Myocyte (in vitro differentiated cells): ENCODE measurements at regions not wholly inside any gene's neighbourhood (a gene's known extent, or its start where the extent isn't known, plus 50 kb on each side); places are given as distances from the start of the nearest gene placed in this dataset.

ENCODE experiments used
- DNase-seq: peaks from one replicate; pipeline ENCODE4 v3.0.0-alpha.2; 2012; ENCODE audit warnings: low read depth

DNA sequence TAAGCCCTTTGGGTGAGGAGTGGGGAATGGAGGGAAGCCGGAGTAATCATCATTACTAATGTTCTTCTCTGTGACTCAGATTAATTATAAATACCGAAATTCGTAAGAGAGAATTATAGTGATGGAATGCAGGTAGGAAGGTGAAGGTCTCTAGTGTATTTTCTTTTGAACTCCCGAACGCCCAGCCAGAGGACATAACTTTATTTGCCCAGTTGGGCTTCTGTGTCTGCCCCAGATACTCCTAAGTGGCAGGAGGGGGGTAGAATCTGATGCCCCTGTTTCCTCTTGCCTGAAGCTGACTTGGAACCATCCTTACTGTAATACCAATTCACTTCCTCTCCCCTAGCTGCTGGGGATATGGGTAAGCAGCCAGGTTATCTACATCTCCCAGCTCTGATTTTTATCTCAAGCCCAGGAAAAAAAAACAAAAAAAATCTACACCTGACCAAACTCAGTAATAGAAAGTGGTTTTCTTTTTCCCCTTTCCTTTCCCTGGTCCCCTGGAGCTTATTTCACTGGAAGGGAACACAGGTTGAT lies 84.4 kb upstream of the CISTR start:
- no peak for DNase-seq

DNA sequence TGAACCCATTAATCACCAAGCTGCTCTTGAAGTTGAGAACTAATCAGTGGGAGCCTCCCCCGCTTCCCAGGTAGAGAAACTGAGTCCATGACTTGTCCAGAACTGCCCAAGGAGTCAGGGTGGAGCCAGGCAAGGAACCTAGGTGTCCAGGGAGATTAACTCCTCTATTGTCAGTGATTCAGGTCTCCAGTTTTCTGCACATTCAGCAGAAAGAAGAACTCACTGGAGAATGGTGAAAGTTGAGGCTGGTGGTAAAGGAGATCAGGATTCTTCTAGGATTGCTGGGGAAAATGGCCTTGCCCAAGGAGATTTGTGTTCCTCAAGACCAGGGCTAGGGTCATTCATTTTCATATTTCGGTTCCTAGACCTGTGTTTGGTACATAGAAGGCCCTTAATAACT lies 87.2 kb upstream of the CISTR start:
- DNase-seq, result no peak

DNA sequence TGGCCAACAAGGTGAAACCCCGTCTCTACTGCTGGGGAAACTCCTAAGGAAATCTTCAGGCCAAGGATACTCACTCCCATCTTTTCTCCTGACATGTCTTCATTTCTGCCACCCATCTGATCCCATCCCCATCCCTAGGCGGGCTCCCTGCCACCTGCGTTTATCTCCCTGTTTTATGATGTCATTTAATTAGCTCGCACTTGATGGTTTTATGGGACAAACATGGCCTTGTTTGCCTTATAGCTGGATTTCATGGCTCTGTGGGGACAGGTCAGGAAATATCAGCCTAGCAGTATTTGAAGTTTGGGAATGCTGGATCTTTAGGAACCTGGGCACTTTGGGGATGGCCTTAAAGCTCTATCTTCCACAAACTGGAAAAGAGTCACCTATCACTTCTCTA lies 88.5 kb upstream of the CISTR start:
- no peak for DNase-seq

GRCh38 chr12:53842686-53843085 lies 90.9 kb upstream of the CISTR start:
- DNase-seq, result no peak

DNA sequence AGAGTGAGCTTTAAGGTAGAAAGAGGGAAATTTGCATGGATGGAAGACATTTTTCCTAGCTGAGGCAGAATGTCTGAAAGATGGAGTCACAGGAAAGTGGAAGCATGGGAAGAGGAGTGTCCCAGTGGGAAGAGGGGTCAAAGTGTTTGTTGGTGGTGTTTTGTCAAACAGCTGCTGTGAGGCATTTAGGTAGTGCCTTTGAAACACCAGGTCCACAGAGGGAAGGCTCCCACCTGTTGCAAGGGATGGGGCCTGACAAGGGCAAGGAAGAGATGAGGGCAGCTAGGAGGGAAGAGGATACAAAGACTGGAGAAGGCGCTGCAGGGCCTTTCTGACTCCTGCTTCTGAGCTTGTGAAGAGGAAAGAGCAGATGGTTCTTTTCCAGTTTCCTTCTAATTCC lies 91.8 kb upstream of the CISTR start:
- peak; percentile 18 for DNase-seq

DNA sequence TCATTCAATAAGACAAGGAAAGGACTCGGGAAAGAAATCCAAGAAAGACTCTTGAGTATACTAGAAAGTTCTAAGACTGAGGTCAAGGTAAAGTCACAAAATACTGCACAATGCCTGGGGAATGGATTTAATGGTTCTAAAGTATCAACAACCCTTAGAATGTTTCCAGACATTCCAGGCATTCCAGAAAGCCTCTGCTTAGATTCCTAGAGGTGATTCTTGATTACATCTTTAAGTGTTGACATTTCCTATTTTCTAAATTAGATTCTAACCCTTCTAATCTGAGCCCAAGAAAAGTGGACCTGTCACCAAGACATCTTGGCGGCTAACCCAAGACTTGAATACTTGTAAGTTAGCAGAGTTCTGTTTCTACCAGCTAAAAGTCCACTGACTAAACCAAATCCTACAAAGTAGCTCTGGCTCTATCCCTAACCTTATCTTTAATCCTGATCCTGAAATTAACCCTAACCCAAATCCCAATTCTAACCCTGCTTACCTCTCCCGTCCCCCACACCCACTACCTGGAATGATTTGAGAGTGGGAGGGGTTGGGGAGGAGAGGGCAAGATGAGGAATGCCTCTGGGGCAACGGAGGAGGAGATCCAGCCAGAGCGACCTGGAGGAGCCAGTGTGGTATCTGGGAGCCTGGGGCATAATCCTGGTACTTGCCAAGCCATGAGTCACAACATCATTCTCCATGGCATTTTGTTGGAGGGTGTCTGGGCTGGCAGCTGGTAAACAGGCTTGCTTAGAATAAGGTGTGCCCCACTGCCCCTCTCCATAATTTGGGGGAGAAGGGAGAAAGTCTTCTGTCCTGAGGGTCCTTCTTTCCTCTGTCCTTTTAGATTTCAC lies 93.4 kb upstream of the HOXC13 start:
- DNase-seq, result peak; percentile 70

- no peak for DNase-seq
Observed at GRCh38 chr12:53845932-53846331, 92.7 kb upstream of the HOXC13 start.

- no peak for DNase-seq
Observed at GRCh38 chr12:53849113-53849512, 89.5 kb upstream of the HOXC13 start.

DNA sequence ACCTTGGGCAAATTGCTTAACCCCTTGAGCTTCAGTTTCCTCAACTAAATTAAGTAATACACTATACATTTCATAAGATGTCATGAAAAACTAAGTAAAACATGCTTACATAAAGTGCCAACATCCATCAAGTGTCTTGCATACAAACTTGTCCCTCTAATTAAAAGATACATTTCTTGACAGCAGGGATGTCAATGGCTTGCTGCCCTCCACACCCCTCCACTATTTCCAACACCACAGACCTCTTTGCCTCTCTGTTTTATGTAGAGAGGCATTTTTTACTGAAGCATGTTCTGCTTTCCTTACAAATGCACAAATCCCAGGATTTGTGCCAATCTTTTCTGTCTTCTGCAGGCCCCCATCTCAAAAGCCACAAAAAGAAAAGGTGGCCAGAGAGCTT lies 89.0 kb upstream of the HOXC13 start:
- DNase-seq, result no peak

GRCh38 chr12:53852061-53852460 lies 86.6 kb upstream of the HOXC13 start:
- no peak for DNase-seq

GRCh38 chr12:53852992-53853391 lies 85.6 kb upstream of the HOXC13 start:
- DNase-seq, result no peak

- DNase-seq, result no peak
Observed at GRCh38 chr12:53854701-53855316, 83.8 kb upstream of the HOXC13 start.

DNA sequence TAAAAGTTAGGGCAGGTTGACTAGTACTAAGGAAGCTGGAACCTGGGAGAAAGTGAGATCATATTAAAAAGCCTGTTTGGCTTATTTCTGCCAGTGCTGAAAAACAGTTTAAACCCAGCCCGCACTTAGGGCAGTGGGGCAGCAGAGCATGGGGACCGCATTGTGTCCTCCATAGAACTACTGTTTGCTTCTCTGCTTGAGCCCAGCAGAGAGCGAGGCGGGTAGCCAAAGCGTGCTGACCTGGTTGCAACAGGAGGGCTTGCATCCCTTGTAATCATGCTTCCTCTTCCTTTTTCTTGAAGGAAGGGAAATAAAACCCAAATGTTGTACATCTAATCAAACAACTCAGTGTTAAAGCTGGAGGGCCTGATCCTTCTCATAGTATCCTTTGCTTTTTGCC lies 82.5 kb upstream of the HOXC13 start:
- no peak for DNase-seq

- no peak for DNase-seq
Observed at GRCh38 chr12:53857666-53858065, 81.0 kb upstream of the HOXC13 start.

DNA sequence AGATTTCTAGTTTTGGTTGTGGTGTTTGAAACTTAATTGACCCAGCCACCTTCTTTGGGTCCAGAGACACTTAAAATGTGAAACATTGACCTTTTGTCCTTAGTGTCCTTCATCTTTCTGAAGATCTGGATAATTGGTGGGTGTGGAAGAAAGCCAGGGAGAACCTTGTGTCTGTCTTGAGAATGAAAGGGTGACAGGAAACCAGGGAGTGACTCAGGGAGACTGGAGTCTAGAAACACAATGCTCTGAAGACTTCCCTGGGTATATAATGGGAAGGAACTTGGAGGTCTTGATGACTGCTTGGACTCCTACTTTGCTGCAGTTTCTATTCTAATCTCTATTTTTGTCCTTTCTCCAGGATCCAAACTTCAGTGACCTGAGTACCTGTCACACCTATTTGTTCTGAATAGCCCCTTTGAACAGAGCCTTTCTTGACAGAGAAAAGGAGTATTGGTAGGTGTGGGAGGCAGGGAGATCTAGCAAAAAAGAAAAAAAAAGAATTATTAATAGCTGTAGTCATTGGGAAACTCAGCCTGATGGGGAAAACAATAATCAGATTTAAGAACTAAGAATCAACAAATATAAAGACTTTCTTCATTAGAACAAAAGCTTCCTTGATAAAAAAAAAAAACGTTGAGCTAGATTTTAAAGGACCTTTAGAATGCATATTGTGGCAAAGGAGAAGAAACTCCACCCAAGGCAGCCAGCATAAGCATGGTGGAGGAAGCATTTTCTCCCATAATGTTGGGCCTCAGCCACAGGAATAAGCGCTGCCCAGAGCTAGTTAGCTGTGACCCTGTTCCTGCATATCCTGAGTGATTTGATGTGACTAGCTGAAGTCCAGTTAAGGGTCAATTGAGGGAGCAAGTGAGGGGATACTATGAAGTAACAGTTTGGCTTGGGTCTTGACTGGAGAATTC lies 77.9 kb upstream of the HOXC13 start:
- no peak for DNase-seq

- no peak for DNase-seq
Observed at GRCh38 chr12:53862206-53862605, 76.4 kb upstream of the HOXC13 start.

GRCh38 chr12:53862831-53863230 lies 75.8 kb upstream of the HOXC13 start:
- DNase-seq, result peak; percentile 3

- DNase-seq, result no peak
Observed at GRCh38 chr12:53866727-53867126, 71.9 kb upstream of the HOXC13 start.

DNA sequence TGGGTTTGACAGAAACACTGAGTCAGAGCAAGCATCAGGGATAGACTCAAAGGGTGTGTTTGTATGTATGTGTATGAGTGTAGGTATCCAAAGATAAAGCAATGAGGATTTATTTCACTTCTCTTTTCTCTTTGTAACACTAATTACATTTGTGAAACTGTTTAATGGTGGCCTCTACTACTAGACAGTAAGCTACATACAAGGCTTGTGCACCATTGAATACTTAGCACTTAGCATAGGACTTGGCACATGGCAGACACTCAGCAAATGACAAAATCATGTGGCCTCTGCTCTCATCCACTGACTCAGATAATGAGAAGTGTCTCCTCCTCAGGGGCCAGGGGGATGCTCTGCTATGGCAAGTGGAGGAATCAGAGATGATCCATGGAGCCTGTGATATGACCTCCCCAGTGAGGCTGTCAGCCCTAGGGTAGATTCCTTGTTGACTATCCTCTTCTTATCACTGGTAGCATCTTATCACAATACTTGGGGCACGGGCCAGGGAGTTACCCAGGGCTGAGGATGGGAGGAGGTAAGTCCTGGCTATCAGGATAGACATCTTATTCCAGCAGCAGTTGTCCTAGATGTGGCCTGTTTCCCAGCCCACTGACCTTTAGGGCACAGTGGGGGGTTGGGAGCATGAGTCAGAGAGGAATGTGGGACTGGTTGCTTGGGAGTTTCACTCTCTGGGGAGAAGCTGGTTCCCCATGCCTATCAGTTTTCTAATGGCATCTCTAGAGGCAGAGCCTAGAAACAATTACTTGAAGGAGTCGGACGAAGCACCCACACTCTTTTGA lies 71.2 kb upstream of the HOXC13 start:
- peak; percentile 64 for DNase-seq

DNA sequence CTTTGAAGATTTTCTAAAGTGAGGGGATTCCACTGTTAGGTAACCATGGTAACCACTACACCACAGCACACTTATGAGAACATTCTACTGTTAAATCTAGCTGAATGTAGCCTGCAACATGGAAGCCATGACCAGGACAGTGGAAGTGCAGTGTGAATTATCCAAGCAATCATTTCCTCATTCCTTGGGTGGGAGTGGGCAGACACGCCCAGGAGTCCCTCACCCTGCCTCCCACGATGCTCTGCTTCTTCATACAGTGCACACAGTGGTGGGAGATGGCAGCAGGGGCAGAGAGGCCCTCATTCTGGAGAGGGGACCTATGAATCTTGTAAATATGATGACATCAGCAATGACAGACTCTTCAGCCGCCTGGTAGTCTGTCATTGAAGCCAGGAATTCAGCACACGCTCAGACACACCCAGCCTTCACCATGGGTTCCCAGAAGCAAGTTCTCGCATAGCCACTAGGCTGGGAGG lies 70.1 kb upstream of the HOXC13 start:
- DNase-seq, result peak; percentile 38

GRCh38 chr12:53869500-53869899 lies 69.1 kb upstream of the HOXC13 start:
- peak; percentile 9 for DNase-seq
